ENCODE measurements at regions not wholly inside any gene's neighbourhood (a gene's known extent, or its start where the extent isn't known, plus 50 kb on each side); places are given as distances from the start of the nearest gene placed in this dataset.

GRCh38 chr18:71994273-71994672, 549.9 kb downstream of the CBLN2 start:
- no peak overlapping the region for H3K4me2 ChIP-seq (ENCODE audit: low read length)
- no peaks in the 10 kb centered on the region for H3K27me3 ChIP-seq (ENCODE audit: insufficient read depth, low read length)
- H2AK5ac ChIP-seq (ENCODE audit: low read length), result no peak overlapping the region
- no CpG with 5 or more reads among the region's 1 CpG for WGBS (ENCODE audit: extremely low coverage, insufficient coverage, insufficient read length)
- H4K12ac ChIP-seq (ENCODE audit: low read depth, low read length), result no peak overlapping the region
- no peak overlapping the region for H3K23ac ChIP-seq (ENCODE audit: low read length)
- no peaks in the 10 kb centered on the region for H3K79me2 ChIP-seq (ENCODE audit: control insufficient read depth, insufficient read depth, low read length, poor library complexity)
- no peak overlapping the region for H2AFZ ChIP-seq (ENCODE audit: insufficient read depth, low read length, poor library complexity)
- H4K8ac ChIP-seq (ENCODE audit: low read depth, low read length), result no peak overlapping the region
- no peak overlapping the region for H3K4ac ChIP-seq (ENCODE audit: low read depth, low read length)
- H3K18ac ChIP-seq (ENCODE audit: low read length), result no peak overlapping the region
- DNase-seq, result no peak
- no peaks in the 10 kb centered on the region for H3K4me1 ChIP-seq (ENCODE audit: control insufficient read depth in 1 of 2, insufficient read depth in 2 of 2, low read length in 2 of 2)
- H2BK120ac ChIP-seq (ENCODE audit: insufficient read depth, low read length, poor library complexity), result no peak overlapping the region
- H3K9ac ChIP-seq (ENCODE audit: low read length), result no peak overlapping the region
- H3K36me3 ChIP-seq (ENCODE audit: control insufficient read depth in 1 of 2, insufficient read depth in 2 of 2, low read length in 2 of 2), result no peaks in the 10 kb centered on the region
- no peak overlapping the region for H2BK5ac ChIP-seq (ENCODE audit: low read depth, low read length, poor library complexity)
- H3K9me3 ChIP-seq (ENCODE audit: insufficient read depth, low read depth, low read length), result no peaks in the 10 kb centered on the region
- H2BK12ac ChIP-seq (ENCODE audit: low read length), result no peak overlapping the region
- no peak overlapping the region for H3K27ac ChIP-seq (ENCODE audit: low read depth, low read length)
- no peak overlapping the region for H4K91ac ChIP-seq (ENCODE audit: low read depth, low read length)
- H3K14ac ChIP-seq (ENCODE audit: low read length), result no peak overlapping the region
- no peak overlapping the region for H3K4me3 ChIP-seq (ENCODE audit: low read depth, low read length)
- H3K79me1 ChIP-seq (ENCODE audit: low read length), result no peaks in the 10 kb centered on the region

DNA sequence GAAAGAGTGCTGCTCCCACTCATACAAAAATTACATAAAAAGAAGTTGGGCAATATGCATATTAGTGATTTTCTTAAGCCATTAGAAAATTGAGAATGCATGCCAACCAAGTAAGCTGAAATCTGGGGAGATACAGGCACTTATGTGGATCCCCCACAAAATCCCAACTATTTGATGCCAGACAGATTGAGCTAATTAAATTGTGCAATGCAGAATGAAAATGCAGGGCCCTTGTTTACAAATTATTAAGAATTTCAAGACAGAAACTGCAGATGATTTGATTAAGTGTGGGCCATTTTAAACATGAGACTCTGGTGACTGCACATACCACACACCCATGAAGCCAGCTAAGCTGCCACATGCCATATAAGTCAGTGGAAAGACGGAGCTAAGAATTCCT, 554.5 kb downstream of the CBLN2 start:
- no peaks in the 10 kb centered on the region for H3K79me2 ChIP-seq (ENCODE audit: control insufficient read depth, insufficient read depth, low read length, poor library complexity)
- no CpG with 5 or more reads among the region's 1 CpG for WGBS (ENCODE audit: extremely low coverage, insufficient coverage, insufficient read length)
- H2BK12ac ChIP-seq (ENCODE audit: low read length), result no peak overlapping the region
- no peaks in the 10 kb centered on the region for H3K27me3 ChIP-seq (ENCODE audit: insufficient read depth, low read length)
- no peak overlapping the region for H2BK5ac ChIP-seq (ENCODE audit: low read depth, low read length, poor library complexity)
- no peaks in the 10 kb centered on the region for H3K4me1 ChIP-seq (ENCODE audit: control insufficient read depth in 1 of 2, insufficient read depth in 2 of 2, low read length in 2 of 2)
- H3K4me2 ChIP-seq (ENCODE audit: low read length), result no peak overlapping the region
- no peak overlapping the region for H3K18ac ChIP-seq (ENCODE audit: low read length)
- H3K79me1 ChIP-seq (ENCODE audit: low read length), result no peaks in the 10 kb centered on the region
- no peak overlapping the region for H4K91ac ChIP-seq (ENCODE audit: low read depth, low read length)
- no peak overlapping the region for H3K4ac ChIP-seq (ENCODE audit: low read depth, low read length)
- H3K9me3 ChIP-seq (ENCODE audit: insufficient read depth, low read depth, low read length), result no peaks in the 10 kb centered on the region
- H4K12ac ChIP-seq (ENCODE audit: low read depth, low read length), result no peak overlapping the region
- no peak overlapping the region for H3K14ac ChIP-seq (ENCODE audit: low read length)
- no peak overlapping the region for H2AK5ac ChIP-seq (ENCODE audit: low read length)
- no peak for DNase-seq
- no peak overlapping the region for H3K23ac ChIP-seq (ENCODE audit: low read length)
- H2AFZ ChIP-seq (ENCODE audit: insufficient read depth, low read length, poor library complexity), result no peak overlapping the region
- H3K4me3 ChIP-seq (ENCODE audit: low read depth, low read length), result no peak overlapping the region
- H3K9ac ChIP-seq (ENCODE audit: low read length), result no peak overlapping the region
- no peaks in the 10 kb centered on the region for H3K36me3 ChIP-seq (ENCODE audit: control insufficient read depth in 1 of 2, insufficient read depth in 2 of 2, low read length in 2 of 2)
- H3K27ac ChIP-seq (ENCODE audit: low read depth, low read length), result no peak overlapping the region
- H4K8ac ChIP-seq (ENCODE audit: low read depth, low read length), result no peak overlapping the region
- no peak overlapping the region for H2BK120ac ChIP-seq (ENCODE audit: insufficient read depth, low read length, poor library complexity)

DNA sequence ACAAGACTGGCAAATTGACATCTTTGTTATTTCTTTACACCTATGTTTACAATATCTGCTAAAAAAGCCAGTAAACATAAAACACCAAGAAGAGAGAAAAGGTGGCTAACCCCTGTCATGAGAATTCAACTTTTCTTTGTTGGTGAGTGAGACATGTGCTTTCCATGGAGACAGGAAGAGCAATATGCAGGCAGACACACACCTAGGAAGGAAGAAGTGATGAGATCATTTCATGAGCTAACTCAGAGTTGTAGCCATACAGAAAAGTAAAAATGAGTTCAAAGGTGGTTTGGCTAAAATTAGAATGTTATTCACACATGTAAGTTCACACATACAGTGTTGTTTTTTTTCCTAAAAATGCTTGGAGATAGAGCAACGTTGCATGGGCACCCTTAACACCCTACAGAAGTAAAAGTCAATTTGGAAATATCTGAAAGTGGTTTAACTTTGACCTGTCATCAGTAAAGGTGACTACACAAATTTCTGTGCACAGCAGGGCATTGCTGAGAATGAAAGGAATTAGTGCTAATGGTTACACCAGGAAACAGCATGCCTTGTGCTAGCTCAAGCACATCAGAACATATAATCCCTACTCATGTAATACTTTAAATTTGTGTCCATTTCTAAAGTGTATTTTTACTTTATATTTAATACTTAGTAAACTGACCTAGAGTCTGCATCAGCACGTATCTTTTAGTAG, 557.6 kb downstream of the CBLN2 start:
- no peak overlapping the region for H4K91ac ChIP-seq (ENCODE audit: low read depth, low read length)
- no peaks in the 10 kb centered on the region for H3K79me1 ChIP-seq (ENCODE audit: low read length)
- no peaks in the 10 kb centered on the region for H3K27me3 ChIP-seq (ENCODE audit: insufficient read depth, low read length)
- H3K9ac ChIP-seq (ENCODE audit: low read length), result no peak overlapping the region
- no peak overlapping the region for H3K4me2 ChIP-seq (ENCODE audit: low read length)
- H2BK5ac ChIP-seq (ENCODE audit: low read depth, low read length, poor library complexity), result no peak overlapping the region
- no peak for DNase-seq
- H3K36me3 ChIP-seq (ENCODE audit: control insufficient read depth in 1 of 2, insufficient read depth in 2 of 2, low read length in 2 of 2), result no peaks in the 10 kb centered on the region
- H4K12ac ChIP-seq (ENCODE audit: low read depth, low read length), result no peak overlapping the region
- H2BK12ac ChIP-seq (ENCODE audit: low read length), result no peak overlapping the region
- H3K18ac ChIP-seq (ENCODE audit: low read length), result no peak overlapping the region
- H3K4me1 ChIP-seq (ENCODE audit: control insufficient read depth in 1 of 2, insufficient read depth in 2 of 2, low read length in 2 of 2), result no peaks in the 10 kb centered on the region
- no peak overlapping the region for H3K4me3 ChIP-seq (ENCODE audit: low read depth, low read length)
- no peak overlapping the region for H3K27ac ChIP-seq (ENCODE audit: low read depth, low read length)
- H3K4ac ChIP-seq (ENCODE audit: low read depth, low read length), result no peak overlapping the region
- H4K8ac ChIP-seq (ENCODE audit: low read depth, low read length), result no peak overlapping the region
- WGBS (ENCODE audit: extremely low coverage, insufficient coverage, insufficient read length), result no CpG with 5 or more reads among the region's 2 CpGs
- no peaks in the 10 kb centered on the region for H3K9me3 ChIP-seq (ENCODE audit: insufficient read depth, low read depth, low read length)
- no peak overlapping the region for H2AK5ac ChIP-seq (ENCODE audit: low read length)
- no peak overlapping the region for H2BK120ac ChIP-seq (ENCODE audit: insufficient read depth, low read length, poor library complexity)
- H3K79me2 ChIP-seq (ENCODE audit: control insufficient read depth, insufficient read depth, low read length, poor library complexity), result no peaks in the 10 kb centered on the region
- H3K23ac ChIP-seq (ENCODE audit: low read length), result no peak overlapping the region
- H2AFZ ChIP-seq (ENCODE audit: insufficient read depth, low read length, poor library complexity), result no peak overlapping the region
- no peak overlapping the region for H3K14ac ChIP-seq (ENCODE audit: low read length)

DNA sequence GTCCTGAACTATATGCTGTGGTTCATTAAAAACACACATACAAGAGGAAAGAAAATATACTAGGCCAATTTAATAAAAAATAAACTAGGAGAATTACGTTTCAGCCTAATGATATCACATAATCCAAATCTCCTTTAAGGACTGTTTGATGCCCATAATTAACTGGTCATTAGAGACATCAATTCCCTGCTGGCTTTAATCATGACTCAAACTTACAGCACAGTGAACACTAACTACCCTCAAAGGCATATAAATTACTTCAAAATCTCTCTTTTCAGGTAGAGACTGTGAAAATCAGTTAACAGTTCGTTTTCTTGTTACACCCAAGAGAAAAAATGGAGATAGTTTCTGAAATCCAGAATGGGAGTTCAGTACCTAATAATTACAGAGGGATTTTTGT, 567.4 kb downstream of the CBLN2 start:
- no peaks in the 10 kb centered on the region for H3K36me3 ChIP-seq (ENCODE audit: control insufficient read depth in 1 of 2, insufficient read depth in 2 of 2, low read length in 2 of 2)
- no peak overlapping the region for H2AFZ ChIP-seq (ENCODE audit: insufficient read depth, low read length, poor library complexity)
- H4K8ac ChIP-seq (ENCODE audit: low read depth, low read length), result no peak overlapping the region
- no peak overlapping the region for H3K18ac ChIP-seq (ENCODE audit: low read length)
- no peak overlapping the region for H2BK12ac ChIP-seq (ENCODE audit: low read length)
- H4K12ac ChIP-seq (ENCODE audit: low read depth, low read length), result no peak overlapping the region
- no peak overlapping the region for H2BK5ac ChIP-seq (ENCODE audit: low read depth, low read length, poor library complexity)
- no peak for DNase-seq
- H4K91ac ChIP-seq (ENCODE audit: low read depth, low read length), result no peak overlapping the region
- no peak overlapping the region for H3K9ac ChIP-seq (ENCODE audit: low read length)
- H3K4me3 ChIP-seq (ENCODE audit: low read depth, low read length), result no peak overlapping the region
- H3K79me2 ChIP-seq (ENCODE audit: control insufficient read depth, insufficient read depth, low read length, poor library complexity), result no peaks in the 10 kb centered on the region
- no peak overlapping the region for H2AK5ac ChIP-seq (ENCODE audit: low read length)
- H3K4ac ChIP-seq (ENCODE audit: low read depth, low read length), result no peak overlapping the region
- WGBS (ENCODE audit: extremely low coverage, insufficient coverage, insufficient read length), result no CpG with 5 or more reads among the region's 2 CpGs
- no peak overlapping the region for H3K27ac ChIP-seq (ENCODE audit: low read depth, low read length)
- H3K23ac ChIP-seq (ENCODE audit: low read length), result no peak overlapping the region
- H3K14ac ChIP-seq (ENCODE audit: low read length), result no peak overlapping the region
- no peaks in the 10 kb centered on the region for H3K4me1 ChIP-seq (ENCODE audit: control insufficient read depth in 1 of 2, insufficient read depth in 2 of 2, low read length in 2 of 2)
- H3K9me3 ChIP-seq (ENCODE audit: insufficient read depth, low read depth, low read length), result no peaks in the 10 kb centered on the region
- H3K4me2 ChIP-seq (ENCODE audit: low read length), result no peak overlapping the region
- no peak overlapping the region for H2BK120ac ChIP-seq (ENCODE audit: insufficient read depth, low read length, poor library complexity)
- H3K27me3 ChIP-seq (ENCODE audit: insufficient read depth, low read length), result no peaks in the 10 kb centered on the region
- H3K79me1 ChIP-seq (ENCODE audit: low read length), result no peaks in the 10 kb centered on the region
